ENCODE measurements at regions not wholly inside any gene's neighbourhood (a gene's known extent, or its start where the extent isn't known, plus 50 kb on each side); places are given as distances from the start of the nearest gene placed in this dataset.

DNA sequence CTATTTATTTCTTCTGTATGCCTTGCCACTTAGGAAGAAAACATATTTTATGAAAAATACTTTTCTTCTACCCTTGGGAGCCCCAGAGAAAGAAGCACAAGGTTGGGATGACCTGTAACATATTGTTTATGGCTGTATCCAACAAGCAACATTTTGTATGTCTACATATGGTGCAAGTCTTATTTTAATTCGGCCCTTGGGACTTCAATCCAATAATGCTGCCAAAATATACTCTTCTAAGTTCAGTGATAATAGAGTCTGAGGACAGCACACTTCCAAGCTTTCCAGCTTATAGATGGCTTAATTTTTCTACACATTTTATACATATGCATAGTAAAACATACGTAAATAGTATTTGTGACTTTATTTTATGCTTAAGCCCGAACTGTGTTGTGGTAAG lies 318.5 kb upstream of the SEMA3A start:
- TF ChIP-seq, protein P1, sequence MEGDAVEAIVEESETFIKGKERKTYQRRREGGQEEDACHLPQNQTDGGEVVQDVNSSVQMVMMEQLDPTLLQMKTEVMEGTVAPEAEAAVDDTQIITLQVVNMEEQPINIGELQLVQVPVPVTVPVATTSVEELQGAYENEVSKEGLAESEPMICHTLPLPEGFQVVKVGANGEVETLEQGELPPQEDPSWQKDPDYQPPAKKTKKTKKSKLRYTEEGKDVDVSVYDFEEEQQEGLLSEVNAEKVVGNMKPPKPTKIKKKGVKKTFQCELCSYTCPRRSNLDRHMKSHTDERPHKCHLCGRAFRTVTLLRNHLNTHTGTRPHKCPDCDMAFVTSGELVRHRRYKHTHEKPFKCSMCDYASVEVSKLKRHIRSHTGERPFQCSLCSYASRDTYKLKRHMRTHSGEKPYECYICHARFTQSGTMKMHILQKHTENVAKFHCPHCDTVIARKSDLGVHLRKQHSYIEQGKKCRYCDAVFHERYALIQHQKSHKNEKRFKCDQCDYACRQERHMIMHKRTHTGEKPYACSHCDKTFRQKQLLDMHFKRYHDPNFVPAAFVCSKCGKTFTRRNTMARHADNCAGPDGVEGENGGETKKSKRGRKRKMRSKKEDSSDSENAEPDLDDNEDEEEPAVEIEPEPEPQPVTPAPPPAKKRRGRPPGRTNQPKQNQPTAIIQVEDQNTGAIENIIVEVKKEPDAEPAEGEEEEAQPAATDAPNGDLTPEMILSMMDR (IDR thresholded peaks at IDR 0.05) = no peak
- TF ChIP-seq POLR2A (IDR thresholded peaks at IDR 0.05) = no peak
- TF ChIP-seq EP300 (IDR thresholded peaks at IDR 0.05) = no peak

Data from tibial nerve (tissue), 4 donors.